ENCODE measurements at regions not wholly inside any gene's neighbourhood (a gene's known extent, or its start where the extent isn't known, plus 50 kb on each side); places are given as distances from the start of the nearest gene placed in this dataset.

- TF ChIP-seq POLR2A (IDR thresholded peaks at IDR 0.05): no peak
- TF ChIP-seq, protein P1, sequence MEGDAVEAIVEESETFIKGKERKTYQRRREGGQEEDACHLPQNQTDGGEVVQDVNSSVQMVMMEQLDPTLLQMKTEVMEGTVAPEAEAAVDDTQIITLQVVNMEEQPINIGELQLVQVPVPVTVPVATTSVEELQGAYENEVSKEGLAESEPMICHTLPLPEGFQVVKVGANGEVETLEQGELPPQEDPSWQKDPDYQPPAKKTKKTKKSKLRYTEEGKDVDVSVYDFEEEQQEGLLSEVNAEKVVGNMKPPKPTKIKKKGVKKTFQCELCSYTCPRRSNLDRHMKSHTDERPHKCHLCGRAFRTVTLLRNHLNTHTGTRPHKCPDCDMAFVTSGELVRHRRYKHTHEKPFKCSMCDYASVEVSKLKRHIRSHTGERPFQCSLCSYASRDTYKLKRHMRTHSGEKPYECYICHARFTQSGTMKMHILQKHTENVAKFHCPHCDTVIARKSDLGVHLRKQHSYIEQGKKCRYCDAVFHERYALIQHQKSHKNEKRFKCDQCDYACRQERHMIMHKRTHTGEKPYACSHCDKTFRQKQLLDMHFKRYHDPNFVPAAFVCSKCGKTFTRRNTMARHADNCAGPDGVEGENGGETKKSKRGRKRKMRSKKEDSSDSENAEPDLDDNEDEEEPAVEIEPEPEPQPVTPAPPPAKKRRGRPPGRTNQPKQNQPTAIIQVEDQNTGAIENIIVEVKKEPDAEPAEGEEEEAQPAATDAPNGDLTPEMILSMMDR (IDR thresholded peaks at IDR 0.05): no peak
Measured at GRCh38 chr13:31413516-31413915, 213.7 kb downstream of the B3GLCT start.

All from esophagus squamous epithelium (tissue), 4 donors.